H1 (cell line): ENCODE measurements at regions not wholly inside any gene's neighbourhood (a gene's known extent, or its start where the extent isn't known, plus 50 kb on each side); places are given as distances from the start of the nearest gene placed in this dataset.
"Not testable (repeated sequence)": the region's sequence is repeated elsewhere in the genome, so short reads cannot be mapped to it uniquely, and the experiment has no call there.

Source experiments
- CTCF ChIA-PET: fragments of 300-600 bp; sonication (Branson Sonifier 250); formaldehyde crosslinking; loops from one replicate; lab custom pipeline; 2021; ENCODE audit not compliant: partially characterized antibody; lab: Charles Lee
- POLR2A ChIA-PET: fragments of 300-600 bp; sonication (Branson Sonifier 250); formaldehyde crosslinking; loops from one replicate; lab custom pipeline; 2021; ENCODE audit warnings: inconsistent platforms; ENCODE audit not compliant: partially characterized antibody; lab: Charles Lee
- DNase-seq, 2 experiments: peaks; one replicate each; pipeline versions ENCODE4 v3.0.0 to v3.0.0-alpha.2; 2010 to 2022; ENCODE audit warnings: low spot score in 2 of 2, low read depth in 1 of 2, mixed read lengths in 1 of 2
- FAIRE-seq: peaks from 2 replicates; lab custom pipeline; 2011; peaks lifted over from hg19 to GRCh38; lab: Jason Lieb, UNC
- H2AFZ ChIP-seq: 2 replicates; pipeline ENCODE4 v1.8.1; 2012; ENCODE audit warnings: low read length, inconsistent platforms
- H2AK5ac ChIP-seq: 2 replicates; pipeline ENCODE4 v1.6.1; 2013; ENCODE audit warnings: low read depth, low read length
- H2BK120ac ChIP-seq: replicated peaks from 2 replicates; pipeline ENCODE3; 2013; ENCODE audit warnings: low read depth, low read length, inconsistent platforms
- H2BK12ac ChIP-seq: 2 replicates; pipeline ENCODE4 v1.6.1; 2013; ENCODE audit warnings: low read depth, low read length
- H2BK15ac ChIP-seq: 2 replicates; pipeline ENCODE4 v1.6.1; 2013; ENCODE audit warnings: low read length
- H2BK20ac ChIP-seq: 2 replicates; pipeline ENCODE4 v1.6.1; 2013; ENCODE audit warnings: low read length
- H2BK5ac ChIP-seq: 2 replicates; pipeline ENCODE4 v1.6.1; 2013; ENCODE audit warnings: low read depth, low read length
- H3K14ac ChIP-seq: 2 replicates; pipeline ENCODE4 v1.6.1; 2013; ENCODE audit warnings: inconsistent platforms; ENCODE audit not compliant: insufficient read length
- H3K18ac ChIP-seq: 2 replicates; pipeline ENCODE4 v1.6.1; 2013; ENCODE audit warnings: low read length; ENCODE audit errors: extremely low read depth
- H3K23ac ChIP-seq: 2 replicates; pipeline ENCODE4 v1.6.1; 2013; ENCODE audit warnings: inconsistent platforms; ENCODE audit not compliant: insufficient read length
- H3K23me2 ChIP-seq: 2 replicates; pipeline ENCODE4 v1.6.1; 2013; ENCODE audit warnings: low read depth, low read length
- H3K27ac ChIP-seq: 2 replicates; pipeline ENCODE4 v1.6.1; 2011; ENCODE audit warnings: low read depth, low read length, inconsistent platforms
- H3K27me3 ChIP-seq, 4 experiments: replicated peaks in 1 of 4; 1 replicate in 1 of 4; 2 replicates in 3 of 4; pipeline versions ENCODE4 v1.6.1 to v1.8.1; 2011 to 2013; ENCODE audit warnings: low read length in 3 of 4, mild to moderate bottlenecking in 3 of 4, inconsistent platforms in 2 of 4, mixed read lengths in 2 of 4, moderate library complexity in 1 of 4; ENCODE audit not compliant: control insufficient read depth in 3 of 4, insufficient read depth in 3 of 4; ENCODE audit errors: extremely low read depth in 1 of 4
- H3K36me3 ChIP-seq, 4 experiments: 2 replicates each; pipeline versions ENCODE4 v1.6.1 to v1.8.1; 2011 to 2013; ENCODE audit warnings: mild to moderate bottlenecking in 4 of 4, low read length in 3 of 4, moderate library complexity in 2 of 4, control low read depth in 1 of 4, inconsistent platforms in 1 of 4; ENCODE audit not compliant: insufficient read depth in 4 of 4, control insufficient read depth in 2 of 4
- H3K4ac ChIP-seq: replicated peaks from 2 replicates; pipeline ENCODE3; 2013; ENCODE audit warnings: low read length, low read depth, mixed read lengths, inconsistent platforms; ENCODE audit not compliant: insufficient read length
- H3K4me1 ChIP-seq, 4 experiments: replicated peaks in 1 of 4; 1 replicate in 1 of 4; 2 replicates in 3 of 4; pipeline versions ENCODE4 v1.6.1 to v1.8.1; 2011 to 2013; ENCODE audit warnings: low read length in 3 of 4, inconsistent platforms in 2 of 4, mixed read lengths in 1 of 4; ENCODE audit not compliant: insufficient read depth in 4 of 4, control insufficient read depth in 3 of 4
- H3K4me2 ChIP-seq, 2 experiments: 2 replicates each; pipeline versions ENCODE4 v1.6.1 to v1.8.1; 2011 to 2013; ENCODE audit warnings: low read depth in 2 of 2, low read length in 2 of 2, control low read depth in 1 of 2, inconsistent platforms in 1 of 2, mild to moderate bottlenecking in 1 of 2; ENCODE audit not compliant: insufficient read depth in 1 of 2
- H3K4me3 ChIP-seq, 4 experiments: fragments of 200-600, 300-600 bp in 1 of 4; sonication (generic), shearing (Covaris generic), sonication (Bioruptor Twin) in 1 of 4; 2 replicates each; pipeline versions ENCODE4 v1.5.1 to v1.8.1; 2011 to 2016; ENCODE audit warnings: low read length in 4 of 4, low read depth in 3 of 4, control low read depth in 2 of 4, inconsistent platforms in 2 of 4, mild to moderate bottlenecking in 2 of 4, mixed read lengths in 1 of 4, moderate library complexity in 1 of 4; ENCODE audit not compliant: insufficient read depth in 2 of 4; ENCODE audit errors: extremely low read depth in 1 of 4
- H3K56ac ChIP-seq: replicated peaks from 2 replicates; pipeline ENCODE3; 2013; ENCODE audit warnings: low read depth, mild to moderate bottlenecking, mixed read lengths, low read length, inconsistent platforms; ENCODE audit not compliant: insufficient read length
- H3K79me1 ChIP-seq: 2 replicates; pipeline ENCODE4 v1.6.1; 2013; ENCODE audit warnings: low read depth, low read length, control low read depth
- H3K79me2 ChIP-seq, 2 experiments: 2 replicates each; pipeline versions ENCODE4 v1.6.1 to v1.8.1; 2012 to 2013; ENCODE audit warnings: low read length in 2 of 2, mild to moderate bottlenecking in 2 of 2, inconsistent platforms in 1 of 2; ENCODE audit not compliant: insufficient read depth in 2 of 2, control insufficient read depth in 1 of 2
- H3K9ac ChIP-seq, 4 experiments: replicated peaks in 1 of 4; 1 replicate in 1 of 4; 2 replicates in 3 of 4; pipeline versions ENCODE4 v1.6.1 to v1.8.1; 2011 to 2013; ENCODE audit warnings: low read depth in 3 of 4, low read length in 3 of 4, control low read depth in 2 of 4, mild to moderate bottlenecking in 2 of 4, moderate library complexity in 2 of 4, inconsistent platforms in 1 of 4; ENCODE audit errors: extremely low read depth in 1 of 4
- H3K9me3 ChIP-seq, 2 experiments: 2 replicates each; pipeline versions ENCODE4 v1.6.1 to v1.8.1; 2012 to 2013; ENCODE audit warnings: mild to moderate bottlenecking in 2 of 2, moderate library complexity in 2 of 2, control low read depth in 1 of 2, inconsistent platforms in 1 of 2, low read depth in 1 of 2, low read length in 1 of 2, mixed read lengths in 1 of 2; ENCODE audit not compliant: insufficient read depth in 2 of 2
- H4K20me1 ChIP-seq, 2 experiments: replicated peaks in 1 of 2; 2 replicates each; pipeline versions ENCODE3 to v1.8.1; 2011 to 2013; ENCODE audit warnings: inconsistent platforms in 2 of 2, low read length in 2 of 2, mild to moderate bottlenecking in 1 of 2; ENCODE audit not compliant: insufficient read depth in 2 of 2, control insufficient read depth in 1 of 2
- H4K5ac ChIP-seq: 2 replicates; pipeline ENCODE4 v1.6.1; 2013; ENCODE audit warnings: low read length, low read depth, mixed read lengths, inconsistent platforms; ENCODE audit not compliant: insufficient read length
- H4K8ac ChIP-seq: 2 replicates; pipeline ENCODE4 v1.8.0; 2013; ENCODE audit warnings: mild to moderate bottlenecking, moderate library complexity, low read length, inconsistent platforms; ENCODE audit not compliant: insufficient read depth; ENCODE audit errors: extremely low read depth
- H4K91ac ChIP-seq: replicated peaks from 2 replicates; pipeline ENCODE3; 2013; ENCODE audit warnings: low read length, mixed read lengths, inconsistent platforms; ENCODE audit not compliant: insufficient read length
- JUN ChIP-seq: IDR thresholded peaks from 2 replicates; pipeline ENCODE4 v1.6.1; 2011; ENCODE audit warnings: low read depth, mild to moderate bottlenecking, improper control_type of control experiment, low read length
- MAFK ChIP-seq: IDR thresholded peaks from 2 replicates; pipeline ENCODE4 v1.6.1; 2012; ENCODE audit warnings: low read depth, mild to moderate bottlenecking, improper control_type of control experiment, low read length
- TBP ChIP-seq: IDR thresholded peaks from 2 replicates; pipeline ENCODE4 v1.6.1; 2011; ENCODE audit warnings: low read depth, low read length, improper control_type of control experiment
- WGBS, 2 experiments: shearing (Covaris generic) in 1 of 2; methylation state at CpG; one replicate each; pipeline versions ENCODE4 v1.1.6 to v1.1.7; 2013 to 2015; ENCODE audit warnings: low lambda C conversion rate in 2 of 2, mixed read lengths in 2 of 2, inconsistent platforms in 1 of 2, low coverage in 1 of 2, missing lambda C conversion rate in 1 of 2; ENCODE audit not compliant: insufficient replicate concordance in 2 of 2, insufficient coverage in 1 of 2, insufficient read length in 1 of 2; ENCODE audit errors: extremely low coverage in 1 of 2, missing lambda C conversion rate in 1 of 2; 5-methylcytosine and 5-hydroxymethylcytosine counted together

DNA sequence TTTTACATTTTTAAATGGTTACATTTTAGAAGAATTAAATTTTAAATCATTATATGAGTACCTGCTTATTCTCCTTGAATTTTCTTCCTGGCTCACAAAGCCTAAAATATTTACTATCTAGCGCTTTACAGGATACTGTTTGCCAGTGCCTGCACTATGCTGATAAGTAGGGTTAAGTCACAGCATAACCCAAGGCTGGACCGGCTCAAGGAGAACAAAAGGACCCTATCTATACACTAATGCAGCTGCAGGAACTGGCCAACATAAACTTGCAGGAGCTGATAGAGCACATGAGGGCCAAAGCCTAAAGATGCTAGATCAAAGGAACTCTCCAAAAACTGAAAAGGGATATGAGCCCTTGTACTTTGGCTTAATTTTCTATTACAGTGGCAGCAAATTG, 1086.9 kb upstream of the TMPRSS15 start (continued):
- TF ChIP-seq MAFK, result no peak
- TF ChIP-seq JUN, result no peak
- no peak for TF ChIP-seq TBP

DNA sequence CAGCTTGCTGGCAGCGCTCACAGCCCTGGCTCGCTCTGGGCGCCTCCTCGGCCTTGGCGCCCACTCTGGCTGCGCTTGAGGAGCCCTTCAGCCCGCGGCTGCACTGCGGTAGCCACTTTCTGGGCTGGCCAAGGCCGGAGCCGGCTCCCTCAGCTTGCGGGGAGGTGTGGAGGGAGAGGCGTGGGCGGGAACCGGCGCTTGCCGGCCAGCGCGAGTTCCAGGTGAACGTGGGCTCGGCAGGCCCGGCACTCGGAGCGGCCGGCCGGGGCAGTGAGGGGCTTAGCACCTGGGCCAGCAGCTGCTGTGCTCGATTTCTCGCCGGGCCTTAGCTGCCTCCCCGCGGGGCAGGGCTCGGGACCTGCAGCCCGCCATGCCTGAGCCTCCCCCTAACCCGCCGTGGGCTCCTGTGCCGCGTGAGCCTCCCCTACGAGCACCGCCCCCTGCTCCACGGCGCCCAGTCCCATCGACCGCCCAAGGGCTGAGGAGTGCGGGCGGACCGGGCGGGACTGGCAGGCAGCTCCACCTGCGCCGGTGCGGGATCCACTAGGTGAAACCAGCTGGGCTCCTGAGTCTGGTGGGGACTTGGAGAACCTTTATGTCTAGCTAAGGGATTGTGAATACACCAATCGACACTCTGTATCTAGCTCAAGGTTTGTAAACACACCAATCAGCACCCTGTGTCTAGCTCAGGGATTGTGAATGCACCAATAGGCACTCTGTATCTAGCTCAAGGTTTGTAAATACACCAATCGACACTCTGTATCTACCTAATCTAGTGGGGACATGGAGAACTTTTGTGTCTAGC, 1090.1 kb upstream of the TMPRSS15 start:
- H4K91ac ChIP-seq, H3K9ac ChIP-seq, H2BK5ac ChIP-seq, H2AK5ac ChIP-seq, H3K4me1 ChIP-seq, H3K79me1 ChIP-seq, H3K14ac ChIP-seq, H2BK15ac ChIP-seq, H2BK12ac ChIP-seq, H3K23ac ChIP-seq, H2BK20ac ChIP-seq, DNase-seq, POLR2A ChIA-PET, H4K5ac ChIP-seq, H3K56ac ChIP-seq, H4K20me1 ChIP-seq, H2AFZ ChIP-seq, H3K18ac ChIP-seq, H3K23me2 ChIP-seq, H3K9me3 ChIP-seq, H3K27me3 ChIP-seq, H3K79me2 ChIP-seq, H3K4me3 ChIP-seq, H3K4me2 ChIP-seq, H4K8ac ChIP-seq, H2BK120ac ChIP-seq, FAIRE-seq, H3K36me3 ChIP-seq, H3K4ac ChIP-seq, H3K27ac ChIP-seq: not testable (repeated sequence)
- WGBS, 2 experiments, result 95% methylated on average over 33 of the region's 52 CpGs; no CpG with 5 or more reads in 1 of the 2 experiments
- CTCF ChIA-PET, result interaction anchor here (0.7 to 1.7 kb wide), 3 partner anchors 13 to 15 kb away, joined by 3 to 4 read pairs (median 3); no protein-coding TSS in a partner anchor
